ENCODE measurements at regions not wholly inside any gene's neighbourhood (a gene's known extent, or its start where the extent isn't known, plus 50 kb on each side); places are given as distances from the start of the nearest gene placed in this dataset.

GRCh38 chr12:30268041-30268440 lies 427.6 kb downstream of the IPO8 start:
- no peak for TF ChIP-seq POLR2A (IDR thresholded peaks at IDR 0.05; ENCODE audit: low read length)
- no peak for TF ChIP-seq GATA1 (IDR thresholded peaks at IDR 0.05; ENCODE audit: low read depth, low read length)
